Calu3 (cell line): ENCODE measurements at regions not wholly inside any gene's neighbourhood (a gene's known extent, or its start where the extent isn't known, plus 50 kb on each side); places are given as distances from the start of the nearest gene placed in this dataset.

Experiments
- BruUV-seq: library from RNA; stranded (reverse); fragments of 400-500 nt; replicated peaks from 2 replicates; lab custom pipeline; 2021; lab: Mats Ljungman, UMichigan
- CTCF ChIA-PET: fragments of 300-600 bp; sonication (Branson Sonifier 250); formaldehyde crosslinking; loops from one replicate; lab custom pipeline; 2022; ENCODE audit warnings: antibody characterized with exemption; lab: Charles Lee
- DNase-seq: peaks from one replicate; pipeline ENCODE4 v3.0.0; 2022
- H3K27ac Mint-ChIP-seq: one replicate; pipeline ENCODE4 v1.8.0; 2022; ENCODE audit warnings: mixed read lengths; ENCODE audit not compliant: unreplicated experiment
- H3K27me3 Mint-ChIP-seq: one replicate; pipeline ENCODE4 v1.8.0; 2022; ENCODE audit warnings: mixed read lengths; ENCODE audit not compliant: unreplicated experiment
- H3K36me3 Mint-ChIP-seq: one replicate; pipeline ENCODE4 v1.8.0; 2022; ENCODE audit warnings: mild to moderate bottlenecking, moderate library complexity, mixed read lengths; ENCODE audit not compliant: insufficient read depth, unreplicated experiment
- H3K4me1 Mint-ChIP-seq: one replicate; pipeline ENCODE4 v1.8.0; 2022; ENCODE audit warnings: mild to moderate bottlenecking, low read depth, mixed read lengths; ENCODE audit not compliant: unreplicated experiment
- H3K4me3 Mint-ChIP-seq: one replicate; pipeline ENCODE4 v1.8.0; 2022; ENCODE audit warnings: mild to moderate bottlenecking, low read depth, moderate library complexity, mixed read lengths; ENCODE audit not compliant: unreplicated experiment
- H3K9me3 Mint-ChIP-seq: one replicate; pipeline ENCODE4 v1.8.0; 2022; ENCODE audit warnings: low read depth, mixed read lengths; ENCODE audit not compliant: unreplicated experiment
- CTCF ChIP-seq: fragments of 200-600 bp; IDR thresholded peaks from one replicate; pipeline ENCODE4 v1.8.0; 2022; ENCODE audit warnings: antibody characterized with exemption; ENCODE audit not compliant: unreplicated experiment
- intact Hi-C: fragments of 100-400 bp; cut with micrococcal nuclease; formaldehyde crosslinking; loops from one replicate; pipeline ENCODE4 v1.10.0; 2022; ENCODE audit not compliant: unreplicated experiment

- intact Hi-C loops, result no loop called here
- no peak for DNase-seq
- Mint-ChIP-seq H3K9me3 (no peaks in the 10 kb centered on the region), H3K36me3 (no peaks in the 10 kb centered on the region), H3K27me3 (no peaks in the 10 kb centered on the region), H3K4me3 (no peak overlapping the region), H3K27ac (no peak overlapping the region), H3K4me1 (no peaks in the 10 kb centered on the region)
- CTCF ChIA-PET, result no interaction called here
- TF ChIP-seq CTCF, result no peak
- no TSS peak for BruUV-seq
Measured at GRCh38 chr10:9016930-9017329, 962.4 kb downstream of the GATA3 start.

- no peaks in the 10 kb centered on the region for H3K36me3 Mint-ChIP-seq
- intact Hi-C loops, result no loop called here
- CTCF ChIA-PET, result no interaction called here
- no peaks in the 10 kb centered on the region for H3K9me3 Mint-ChIP-seq
- TF ChIP-seq CTCF, result no peak
- no peak overlapping the region for H3K4me3 Mint-ChIP-seq
- H3K4me1 Mint-ChIP-seq, result no peaks in the 10 kb centered on the region
- no peak overlapping the region for H3K27ac Mint-ChIP-seq
- DNase-seq, result no peak
- no peaks in the 10 kb centered on the region for H3K27me3 Mint-ChIP-seq
- BruUV-seq, result no TSS peak
Measured at GRCh38 chr10:9018195-9019173, 964.0 kb downstream of the GATA3 start.

GRCh38 chr10:9023206-9023605 is 968.7 kb downstream of the GATA3 start:
- TF ChIP-seq CTCF, result no peak
- CTCF ChIA-PET, result interaction anchor here (0.6 kb wide), 1 partner anchor 57 kb away, joined by 3 read pairs; no protein-coding TSS in a partner anchor
- DNase-seq, result no peak
- BruUV-seq, result no TSS peak
- Mint-ChIP-seq H3K27me3 (no peaks in the 10 kb centered on the region), H3K27ac (no peak overlapping the region), H3K4me3 (no peak overlapping the region), H3K9me3 (no peaks in the 10 kb centered on the region), H3K36me3 (no peaks in the 10 kb centered on the region), H3K4me1 (no peaks in the 10 kb centered on the region)
- intact Hi-C loops, result loop anchor here (5.0 kb wide), 1 partner anchor 184 kb away; no protein-coding TSS in a partner anchor

GRCh38 chr10:9024210-9024609 is 969.7 kb downstream of the GATA3 start:
- no peak overlapping the region for H3K4me3 Mint-ChIP-seq
- H3K4me1 Mint-ChIP-seq, result no peaks in the 10 kb centered on the region
- intact Hi-C loops, result loop anchor here (5.0 kb wide), 1 partner anchor 183 kb away; no protein-coding TSS in a partner anchor
- no peak for DNase-seq
- no peaks in the 10 kb centered on the region for H3K36me3 Mint-ChIP-seq
- no peak for TF ChIP-seq CTCF
- peak overlapping the region; percentile 73 for H3K27ac Mint-ChIP-seq
- CTCF ChIA-PET, result no interaction called here
- BruUV-seq, result no TSS peak
- H3K9me3 Mint-ChIP-seq, result no peaks in the 10 kb centered on the region
- H3K27me3 Mint-ChIP-seq, result no peaks in the 10 kb centered on the region
